Adrenal gland (tissue), 5 donors: ENCODE measurements at regions not wholly inside any gene's neighbourhood (a gene's known extent, or its start where the extent isn't known, plus 50 kb on each side); places are given as distances from the start of the nearest gene placed in this dataset.

Experiments used
- POLR2A ChIP-seq, 2 donors: fragments of 450-650 bp; IDR thresholded peaks; one replicate each; pipeline ENCODE4 v1.6.1; 2017; ENCODE audit warnings: antibody characterized with exemption in 2 of 2, mild to moderate bottlenecking in 2 of 2, moderate library complexity in 1 of 2
- TF ChIP-seq, protein P1 (sequence below), 6 experiments: fragments of 450-650 bp in 4 of 6; fragments of 200-600 bp in 2 of 6; sonication (generic) in 1 of 6; IDR thresholded peaks; 1 replicate in 5 of 6; 2 replicates in 1 of 6; pipeline versions ENCODE4 v1.5.1 to v1.8.0; 2016 to 2021; ENCODE audit warnings: antibody characterized with exemption in 6 of 6, mild to moderate bottlenecking in 2 of 6, moderate library complexity in 1 of 6
- donor health status: DM: no; HTN: no; CAD: no.

DNA sequence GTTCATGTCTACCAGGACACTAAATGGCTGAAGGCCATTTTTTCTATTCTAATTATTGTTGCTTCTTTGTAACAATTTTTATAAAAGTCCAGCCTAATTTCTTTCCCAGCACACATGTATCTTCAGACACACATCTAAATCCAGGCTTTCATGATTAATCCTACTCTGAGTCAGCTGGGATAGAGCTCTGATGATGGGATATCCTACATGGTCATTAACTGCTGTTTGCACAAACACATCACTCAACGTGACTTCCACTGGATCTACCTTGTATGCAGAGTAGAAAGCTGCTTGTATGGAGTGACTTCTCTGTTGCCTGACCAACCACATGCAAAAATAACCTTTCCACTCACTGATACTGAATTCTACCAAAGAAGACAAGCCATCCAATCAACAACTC, 260.9 kb downstream of the AHR start:
- TF ChIP-seq, protein P1, sequence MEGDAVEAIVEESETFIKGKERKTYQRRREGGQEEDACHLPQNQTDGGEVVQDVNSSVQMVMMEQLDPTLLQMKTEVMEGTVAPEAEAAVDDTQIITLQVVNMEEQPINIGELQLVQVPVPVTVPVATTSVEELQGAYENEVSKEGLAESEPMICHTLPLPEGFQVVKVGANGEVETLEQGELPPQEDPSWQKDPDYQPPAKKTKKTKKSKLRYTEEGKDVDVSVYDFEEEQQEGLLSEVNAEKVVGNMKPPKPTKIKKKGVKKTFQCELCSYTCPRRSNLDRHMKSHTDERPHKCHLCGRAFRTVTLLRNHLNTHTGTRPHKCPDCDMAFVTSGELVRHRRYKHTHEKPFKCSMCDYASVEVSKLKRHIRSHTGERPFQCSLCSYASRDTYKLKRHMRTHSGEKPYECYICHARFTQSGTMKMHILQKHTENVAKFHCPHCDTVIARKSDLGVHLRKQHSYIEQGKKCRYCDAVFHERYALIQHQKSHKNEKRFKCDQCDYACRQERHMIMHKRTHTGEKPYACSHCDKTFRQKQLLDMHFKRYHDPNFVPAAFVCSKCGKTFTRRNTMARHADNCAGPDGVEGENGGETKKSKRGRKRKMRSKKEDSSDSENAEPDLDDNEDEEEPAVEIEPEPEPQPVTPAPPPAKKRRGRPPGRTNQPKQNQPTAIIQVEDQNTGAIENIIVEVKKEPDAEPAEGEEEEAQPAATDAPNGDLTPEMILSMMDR (IDR thresholded peaks at IDR 0.05), result no peak
- TF ChIP-seq POLR2A (IDR thresholded peaks at IDR 0.05), result no peak
